ENCODE measurements at regions not wholly inside any gene's neighbourhood (a gene's known extent, or its start where the extent isn't known, plus 50 kb on each side); places are given as distances from the start of the nearest gene placed in this dataset.

- no peak for TF ChIP-seq CTCF (IDR thresholded peaks at IDR 0.05)
- no peak for TF ChIP-seq POLR2AphosphoS5 (IDR thresholded peaks at IDR 0.05)
- TF ChIP-seq POLR2A (IDR thresholded peaks at IDR 0.05), result no peak
- no peak for TF ChIP-seq EP300 (IDR thresholded peaks at IDR 0.05; ENCODE audit: low read depth)
These were observed 359.9 kb downstream of the ICE1 start for GRCh38 chr5:5782402-5782801.

Measured in transverse colon (tissue), 4 donors.